GM12865 (cell line): ENCODE measurements at regions not wholly inside any gene's neighbourhood (a gene's known extent, or its start where the extent isn't known, plus 50 kb on each side); places are given as distances from the start of the nearest gene placed in this dataset.

ENCODE experiments used
- DNase-seq: peaks from one replicate; pipeline ENCODE4 v3.0.0; 2010; ENCODE audit warnings: low read depth
- H3K4me3 ChIP-seq: 2 replicates; pipeline ENCODE4 v1.5.1; 2011; ENCODE audit warnings: mild to moderate bottlenecking, low read depth, low read length, control low read depth
- TF ChIP-seq, protein P1 (sequence below): IDR thresholded peaks from 2 replicates; pipeline ENCODE4 v1.5.1; 2011; ENCODE audit warnings: low read length, control low read depth, low read depth, inconsistent platforms; ENCODE audit not compliant: insufficient read depth; ENCODE audit errors: missing control alignments

DNA sequence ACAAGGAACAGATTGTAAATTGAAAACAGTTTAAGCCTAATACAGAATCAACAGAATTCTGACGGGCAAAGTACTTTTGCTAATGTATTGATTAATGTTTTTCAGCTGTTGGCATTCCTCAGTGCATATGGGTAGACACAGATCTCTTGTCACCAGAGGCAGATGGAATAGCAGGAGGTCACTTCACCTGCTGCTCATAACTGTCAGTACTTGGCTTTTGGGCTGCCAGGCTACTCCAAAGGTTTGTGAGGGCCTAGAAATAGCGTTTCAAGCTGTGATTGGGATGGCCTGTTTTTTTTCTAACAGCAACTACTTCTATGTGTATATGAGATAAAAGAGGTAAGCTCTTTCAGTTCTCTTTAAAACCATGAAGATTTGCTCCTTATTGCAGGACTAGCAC, 307.5 kb upstream of the ANXA10 start:
- no peak overlapping the region for H3K4me3 ChIP-seq
- no peak for DNase-seq
- TF ChIP-seq, protein P1, sequence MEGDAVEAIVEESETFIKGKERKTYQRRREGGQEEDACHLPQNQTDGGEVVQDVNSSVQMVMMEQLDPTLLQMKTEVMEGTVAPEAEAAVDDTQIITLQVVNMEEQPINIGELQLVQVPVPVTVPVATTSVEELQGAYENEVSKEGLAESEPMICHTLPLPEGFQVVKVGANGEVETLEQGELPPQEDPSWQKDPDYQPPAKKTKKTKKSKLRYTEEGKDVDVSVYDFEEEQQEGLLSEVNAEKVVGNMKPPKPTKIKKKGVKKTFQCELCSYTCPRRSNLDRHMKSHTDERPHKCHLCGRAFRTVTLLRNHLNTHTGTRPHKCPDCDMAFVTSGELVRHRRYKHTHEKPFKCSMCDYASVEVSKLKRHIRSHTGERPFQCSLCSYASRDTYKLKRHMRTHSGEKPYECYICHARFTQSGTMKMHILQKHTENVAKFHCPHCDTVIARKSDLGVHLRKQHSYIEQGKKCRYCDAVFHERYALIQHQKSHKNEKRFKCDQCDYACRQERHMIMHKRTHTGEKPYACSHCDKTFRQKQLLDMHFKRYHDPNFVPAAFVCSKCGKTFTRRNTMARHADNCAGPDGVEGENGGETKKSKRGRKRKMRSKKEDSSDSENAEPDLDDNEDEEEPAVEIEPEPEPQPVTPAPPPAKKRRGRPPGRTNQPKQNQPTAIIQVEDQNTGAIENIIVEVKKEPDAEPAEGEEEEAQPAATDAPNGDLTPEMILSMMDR, result no peak

DNA sequence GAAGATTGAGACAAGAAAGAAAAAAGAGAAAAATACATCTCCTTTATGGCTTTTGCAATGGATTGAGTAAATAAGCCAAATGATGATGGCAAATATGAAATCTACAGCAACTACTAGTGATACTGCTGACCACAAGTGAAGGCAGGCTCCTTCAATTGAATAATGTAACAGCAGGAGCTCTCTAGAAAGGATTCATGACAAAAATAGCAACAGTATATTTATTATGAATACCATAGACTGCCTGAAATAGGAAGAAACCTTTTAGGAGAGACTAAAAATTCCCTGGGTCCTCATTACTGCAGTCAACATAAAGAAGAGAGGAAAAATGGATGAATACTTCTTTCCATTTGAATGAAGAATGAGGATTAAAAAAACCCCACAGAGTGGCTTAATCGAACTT, 306.8 kb upstream of the ANXA10 start:
- DNase-seq, result no peak
- H3K4me3 ChIP-seq, result no peak overlapping the region
- TF ChIP-seq, protein P1, result no peak

DNA sequence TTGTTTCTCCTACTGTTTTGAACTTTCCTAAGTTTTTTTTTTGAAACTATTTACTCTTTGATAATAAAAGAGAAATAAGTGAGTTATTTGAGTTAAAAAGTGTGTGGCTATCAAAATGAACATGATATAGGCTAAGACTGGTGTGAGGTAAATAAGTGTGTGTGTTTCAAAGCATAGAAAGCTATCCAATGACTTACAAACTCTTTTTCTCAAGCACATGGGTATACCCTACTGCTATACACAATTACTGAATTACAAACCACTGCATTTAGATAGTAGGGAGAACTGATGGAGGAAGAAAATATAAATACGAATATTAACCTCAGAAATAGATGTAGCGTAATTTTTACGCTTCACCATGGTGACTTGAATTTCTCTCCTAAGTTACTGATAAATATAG, 305.8 kb upstream of the ANXA10 start:
- TF ChIP-seq, protein P1, result no peak

DNA sequence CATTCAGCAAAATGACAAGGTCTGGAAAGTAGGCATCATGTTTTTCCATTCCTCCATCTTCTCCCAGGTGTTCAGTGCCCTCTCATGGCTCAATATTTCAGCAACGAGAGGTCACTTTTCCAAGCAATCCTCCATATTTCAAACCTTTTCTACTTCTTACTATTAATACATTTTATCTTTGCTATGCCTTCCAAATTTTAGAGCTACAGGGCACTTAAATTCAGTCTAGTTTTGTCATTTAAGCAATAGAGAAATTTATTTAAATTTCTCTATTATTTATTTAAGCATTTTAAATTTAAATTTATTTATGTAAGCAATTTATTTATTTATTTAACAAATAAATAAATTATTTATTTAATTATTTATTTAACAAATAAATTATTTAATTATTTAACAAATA, 305.1 kb upstream of the ANXA10 start:
- no peak for DNase-seq
- TF ChIP-seq, protein P1, result no peak
- H3K4me3 ChIP-seq, result no peak overlapping the region

More for the DNA sequence above, 305.8 kb upstream of the ANXA10 start:
- no peak for DNase-seq
- no peak overlapping the region for H3K4me3 ChIP-seq

DNA sequence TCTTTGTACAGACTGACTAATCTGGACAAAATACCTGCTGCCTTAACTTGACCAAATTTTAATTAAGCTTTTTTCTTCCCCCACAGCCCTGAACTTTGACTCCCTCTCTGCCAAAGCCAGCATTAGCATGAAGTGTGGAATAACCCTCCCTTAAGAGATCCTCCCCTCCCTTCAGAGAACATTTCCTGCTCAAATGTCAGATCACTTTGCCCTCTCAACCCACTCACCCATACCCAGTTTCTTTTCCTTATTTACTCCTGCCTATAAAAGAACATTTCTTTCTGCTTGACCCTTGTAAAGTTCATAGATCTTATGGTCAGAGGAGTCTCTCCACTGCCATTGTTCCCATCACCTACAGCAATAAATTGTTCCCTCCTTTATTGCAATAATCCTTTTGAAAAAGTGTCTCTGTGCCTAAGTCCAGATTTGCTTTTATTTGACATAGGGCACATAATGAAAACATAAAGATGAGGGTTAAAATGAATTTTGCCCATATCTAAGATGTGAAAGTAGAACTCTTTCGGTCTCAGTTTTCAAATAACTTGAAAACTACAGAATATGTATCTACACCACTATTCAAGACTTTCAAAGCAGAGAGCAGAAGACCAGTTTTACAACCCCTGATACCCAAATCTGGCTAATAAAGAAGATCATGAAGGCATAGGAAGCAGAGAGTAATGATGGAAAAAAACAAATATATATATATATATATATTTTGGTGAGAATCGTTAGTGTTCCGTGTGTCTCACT, 289.7 kb upstream of the ANXA10 start:
- TF ChIP-seq, protein P1, result no peak
- H3K4me3 ChIP-seq, result no peak overlapping the region
- DNase-seq, result no peak

DNA sequence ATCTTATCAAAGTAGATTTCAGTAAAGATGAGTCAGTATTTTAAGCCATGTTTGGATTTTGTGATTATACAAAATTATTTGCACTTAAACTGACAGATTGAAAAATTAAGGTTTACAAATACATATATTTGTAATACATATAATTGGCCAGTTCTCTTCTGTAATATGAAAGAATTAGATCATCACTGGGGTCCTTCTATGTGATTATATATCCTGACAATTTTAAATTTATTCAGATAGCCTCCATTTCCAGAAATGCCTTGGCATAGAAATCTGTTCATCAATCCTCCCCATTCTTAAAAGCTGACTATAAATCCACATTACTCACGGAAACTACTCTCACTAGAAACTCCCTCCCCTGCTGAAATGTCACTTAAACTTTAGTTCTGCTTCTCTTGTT, 280.4 kb upstream of the ANXA10 start:
- H3K4me3 ChIP-seq, result no peak overlapping the region
- DNase-seq, result no peak
- TF ChIP-seq, protein P1, result no peak

DNA sequence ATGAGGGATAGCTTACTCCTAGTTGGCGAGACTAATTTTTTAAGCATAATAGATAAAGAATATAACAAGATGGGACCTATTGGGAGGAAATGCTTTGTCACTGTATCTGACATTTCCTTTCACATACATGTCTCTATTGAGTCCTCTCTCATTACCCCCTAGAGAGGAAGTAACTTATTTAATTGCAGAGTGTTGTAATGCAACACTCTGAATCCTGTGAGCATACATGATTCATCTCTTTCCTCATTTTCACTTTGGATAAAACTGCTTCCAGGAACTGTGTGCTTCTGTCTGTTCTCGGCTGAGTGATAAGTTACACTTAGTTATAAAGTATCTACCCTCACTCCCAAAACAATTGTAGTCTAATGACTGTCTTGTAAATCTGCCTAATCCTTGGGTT, 266.1 kb upstream of the ANXA10 start:
- H3K4me3 ChIP-seq, result no peak overlapping the region
- TF ChIP-seq, protein P1, result no peak
- DNase-seq, result no peak
